ENCODE measurements at regions not wholly inside any gene's neighbourhood (a gene's known extent, or its start where the extent isn't known, plus 50 kb on each side); places are given as distances from the start of the nearest gene placed in this dataset.

DNA sequence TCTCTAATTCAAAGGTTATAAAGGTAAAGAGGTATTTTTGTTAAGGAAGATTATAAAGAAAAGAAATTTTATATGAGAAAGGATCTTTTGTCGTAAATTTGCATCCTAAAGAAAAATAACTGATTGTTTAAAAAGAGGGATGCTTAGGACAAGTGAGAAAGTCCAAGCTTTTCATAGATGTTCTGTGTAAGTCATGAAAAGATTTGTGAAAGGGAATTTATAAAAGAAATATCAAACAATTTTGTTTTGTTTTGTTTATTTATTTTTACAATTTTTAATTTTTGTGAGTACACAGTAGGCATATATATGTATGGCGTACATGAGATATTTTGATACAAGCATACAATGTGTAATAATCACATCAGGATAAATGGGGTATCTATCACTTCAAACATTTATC, 145.2 kb downstream of the ADSS2 start:
- TF ChIP-seq EZH2phosphoT487 (IDR thresholded peaks at IDR 0.05; ENCODE audit: borderline replicate concordance, low read length) (no peak), CTCF (IDR thresholded peaks at IDR 0.05; ENCODE audit: low read depth, low read length, poor library complexity, severe bottlenecking) (no peak)
